TTC549 (cell line): ENCODE measurements at regions not wholly inside any gene's neighbourhood (a gene's known extent, or its start where the extent isn't known, plus 50 kb on each side); places are given as distances from the start of the nearest gene placed in this dataset.
"Not testable (repeated sequence)": the region's sequence is repeated elsewhere in the genome, so short reads cannot be mapped to it uniquely, and the experiment has no call there.

Source experiments
- FAIRE-seq: peaks from 2 replicates; lab custom pipeline; 2012; peaks lifted over from hg19 to GRCh38; lab: Jason Lieb, UNC

DNA sequence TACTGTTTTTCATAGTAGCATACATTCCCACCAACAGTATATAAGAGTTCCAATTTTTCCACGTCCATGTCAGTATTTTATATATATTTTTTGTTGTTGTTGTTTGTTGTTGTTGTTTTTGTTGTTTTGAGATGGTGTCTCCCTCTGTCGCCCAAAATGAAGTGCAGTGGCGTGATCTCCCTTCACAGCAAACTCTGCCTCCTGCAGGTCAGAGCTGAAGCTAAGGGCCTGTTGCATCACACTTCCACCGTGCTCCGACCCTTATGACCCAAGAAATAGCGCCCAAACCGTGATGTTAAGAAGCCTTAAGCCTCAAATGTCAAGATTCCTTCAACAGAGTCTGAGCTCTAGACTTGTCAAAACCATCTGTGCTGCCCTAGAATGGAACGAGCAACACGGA, 2032.3 kb downstream of the MRPL39 start:
- no peak for FAIRE-seq

DNA sequence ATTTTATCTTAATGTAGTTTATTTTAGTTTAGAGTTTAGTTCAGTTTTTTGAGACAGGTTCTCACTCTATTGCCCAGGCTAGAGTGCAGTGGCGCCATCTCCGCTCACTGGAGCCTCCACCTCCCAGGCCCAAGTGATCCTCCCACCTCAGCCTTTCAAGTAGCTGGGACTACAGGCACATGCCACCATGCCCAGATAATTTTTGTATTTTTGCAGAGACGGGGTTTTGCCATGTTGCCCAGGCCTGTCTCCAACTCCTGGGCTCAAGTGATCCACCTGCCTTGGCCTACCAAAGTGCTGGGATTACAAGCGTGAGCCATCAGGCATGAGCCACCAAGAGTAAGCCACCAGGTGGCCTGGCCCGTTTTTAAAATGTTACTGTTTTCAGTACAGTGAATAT, 2058.4 kb downstream of the MRPL39 start:
- not testable (repeated sequence) for FAIRE-seq

DNA sequence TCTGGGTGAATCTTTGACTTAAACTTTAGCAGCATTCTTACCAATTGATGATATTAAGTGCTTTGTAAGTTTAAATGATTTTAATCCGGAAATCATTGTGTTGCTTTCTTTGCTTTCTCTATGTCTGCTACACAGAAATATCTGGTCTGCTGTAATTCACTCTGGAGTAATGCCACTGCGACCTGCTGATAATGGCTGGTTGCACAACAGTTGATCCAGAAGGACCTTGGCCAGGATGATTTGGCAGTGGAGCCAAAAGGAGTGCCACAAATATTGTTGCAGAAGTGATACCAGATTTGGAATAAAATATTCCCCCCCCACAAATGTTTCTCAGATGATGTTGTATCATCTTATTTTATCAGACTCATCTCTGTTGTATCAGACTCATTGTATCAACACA, 2063.9 kb downstream of the MRPL39 start:
- FAIRE-seq, result no peak

DNA sequence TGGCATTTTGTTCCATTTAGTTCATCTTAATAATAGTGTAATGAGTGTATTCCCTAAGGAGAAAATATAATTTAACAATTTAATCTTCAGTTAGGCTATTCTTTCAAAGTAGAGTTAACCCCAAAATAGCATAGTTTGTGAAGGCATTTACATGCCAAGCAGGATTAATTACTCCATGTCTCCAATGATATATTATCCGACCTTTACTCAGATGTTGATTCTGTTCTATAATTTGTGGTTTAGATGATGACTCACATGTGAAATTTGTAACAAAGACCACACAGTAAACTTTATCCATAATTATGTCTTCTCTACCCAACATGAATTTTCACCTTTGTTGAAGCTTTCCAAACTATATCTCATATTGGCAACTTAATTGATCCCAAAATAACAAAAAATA, 2065.2 kb downstream of the MRPL39 start:
- FAIRE-seq, result no peak

DNA sequence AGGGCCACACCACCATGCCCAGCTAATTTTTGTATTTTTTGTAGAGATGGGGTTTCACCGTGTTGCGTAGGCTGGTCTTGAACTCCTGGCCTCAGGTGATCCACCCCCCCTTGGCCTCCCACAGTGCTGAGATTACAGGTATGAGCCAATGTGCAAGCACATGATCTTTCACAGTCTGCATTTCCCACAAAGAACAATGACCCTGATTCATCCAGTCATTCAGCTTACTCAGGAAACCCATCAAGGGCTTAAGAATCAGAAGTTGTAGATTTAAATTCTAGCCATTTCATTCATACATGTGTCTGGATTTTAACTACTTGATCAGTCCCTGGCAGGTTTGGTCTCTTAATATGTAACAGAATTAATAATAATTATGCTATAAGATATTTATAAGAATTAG, 2065.7 kb downstream of the MRPL39 start:
- FAIRE-seq, result no peak

DNA sequence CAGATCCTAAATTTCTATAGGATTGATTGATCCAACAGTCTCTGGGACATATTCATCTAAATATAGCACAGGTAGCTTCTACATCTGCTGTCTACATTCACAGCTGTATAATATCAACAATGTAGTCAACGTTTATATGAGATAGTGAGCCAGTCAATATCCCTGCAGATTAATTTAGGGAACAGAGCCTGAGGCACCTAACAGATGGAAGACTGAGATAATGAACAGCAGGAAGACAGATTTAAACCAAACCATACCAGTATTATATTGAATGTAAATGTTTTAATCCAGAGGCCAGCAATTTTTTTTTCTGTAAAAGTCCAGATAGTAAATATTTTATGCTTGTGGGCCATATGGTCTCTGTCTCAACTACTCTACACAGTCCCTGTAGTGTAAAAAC, 2072.4 kb downstream of the MRPL39 start:
- FAIRE-seq, result no peak

DNA sequence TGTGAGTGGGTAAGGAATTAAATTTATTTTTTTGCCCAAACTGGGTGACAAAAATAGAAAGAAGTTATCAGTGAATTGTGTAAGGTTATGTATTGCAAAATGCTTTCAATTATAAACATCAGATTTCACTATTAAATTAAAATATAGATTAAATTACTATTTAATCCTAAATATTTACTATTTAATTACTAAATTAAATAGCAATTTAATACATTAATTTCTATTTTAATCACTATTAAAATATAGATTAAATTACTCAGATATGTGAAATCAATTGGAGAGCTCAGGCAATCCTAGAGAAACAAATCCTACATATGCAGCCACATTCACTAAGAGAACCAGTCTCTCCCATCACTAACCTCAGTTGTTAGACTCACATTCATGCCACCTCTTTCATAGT, 2075.8 kb downstream of the MRPL39 start:
- FAIRE-seq, result no peak

DNA sequence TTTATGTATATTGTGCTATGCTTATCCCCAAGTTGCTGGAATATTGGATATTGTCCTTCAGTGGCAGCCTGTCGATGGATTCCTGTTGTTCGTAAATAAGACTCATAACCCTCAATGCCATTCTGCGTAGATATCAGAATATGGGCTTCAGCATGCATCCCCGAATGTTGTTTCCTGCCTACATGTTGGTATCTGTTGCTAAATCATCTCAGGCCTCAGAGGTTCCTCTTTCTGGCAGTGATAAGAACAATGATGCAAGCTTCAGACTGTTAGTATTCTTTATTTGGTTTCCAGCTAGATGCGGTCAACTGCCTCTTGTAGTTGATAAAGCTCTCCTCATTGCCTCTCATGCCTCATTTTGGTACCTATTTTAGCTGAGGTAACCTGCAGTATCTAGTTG, 2082.6 kb downstream of the MRPL39 start:
- no peak for FAIRE-seq

DNA sequence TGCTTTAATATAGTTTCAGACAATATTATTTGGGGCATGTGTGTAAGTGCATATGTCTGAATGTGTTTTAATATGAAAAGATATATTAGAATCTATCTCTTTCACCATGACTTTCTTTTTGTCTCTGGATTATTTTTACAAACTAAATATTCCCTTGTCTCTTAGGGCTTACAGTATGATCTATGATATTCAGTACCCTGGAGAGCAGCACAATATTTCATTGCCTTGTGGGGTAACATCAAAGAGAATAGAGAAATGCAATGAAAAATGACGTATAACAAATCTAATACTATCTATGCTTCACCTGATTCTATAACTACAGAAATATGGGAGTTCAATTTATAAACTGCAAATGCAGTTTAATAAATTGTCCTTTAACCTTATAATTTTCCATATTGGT, 2084.5 kb downstream of the MRPL39 start:
- FAIRE-seq, result no peak

DNA sequence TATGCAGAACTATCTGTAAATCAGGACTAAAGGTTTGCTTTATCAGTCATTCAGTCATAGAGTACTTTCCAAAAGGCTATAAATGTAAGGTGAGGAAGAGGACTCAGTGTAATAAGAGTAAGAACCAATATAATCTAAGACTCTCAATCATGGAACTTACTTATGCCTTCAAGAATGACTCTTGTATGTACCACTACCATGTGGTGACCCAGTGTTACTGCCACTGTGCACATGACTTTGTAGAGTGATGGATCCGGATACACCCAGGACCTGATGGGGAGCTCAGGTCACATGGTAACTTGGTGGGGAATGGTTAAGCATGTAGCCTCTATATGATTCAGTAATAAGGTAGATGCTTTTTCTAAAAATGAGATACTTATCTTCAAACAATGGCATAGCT, 2099.8 kb downstream of the MRPL39 start:
- FAIRE-seq, result no peak

DNA sequence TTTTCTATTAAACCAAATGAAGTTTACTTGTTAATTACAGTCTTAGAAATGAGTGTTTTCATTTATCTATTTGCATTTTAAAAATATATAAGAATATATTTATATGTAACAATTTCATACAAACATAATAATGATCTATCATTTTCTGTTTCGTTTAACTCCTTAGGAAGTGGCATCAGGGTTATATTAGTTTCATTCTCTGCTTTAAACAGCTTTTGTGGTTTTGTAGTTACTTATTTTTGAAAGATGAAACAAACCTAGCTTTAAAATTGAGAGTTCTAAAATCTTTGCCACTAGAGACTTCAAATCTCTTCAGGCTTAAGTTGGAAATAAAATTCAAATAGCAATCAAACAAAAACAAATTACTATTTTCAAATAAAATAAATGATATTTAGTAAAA, 2110.6 kb downstream of the MRPL39 start:
- no peak for FAIRE-seq

DNA sequence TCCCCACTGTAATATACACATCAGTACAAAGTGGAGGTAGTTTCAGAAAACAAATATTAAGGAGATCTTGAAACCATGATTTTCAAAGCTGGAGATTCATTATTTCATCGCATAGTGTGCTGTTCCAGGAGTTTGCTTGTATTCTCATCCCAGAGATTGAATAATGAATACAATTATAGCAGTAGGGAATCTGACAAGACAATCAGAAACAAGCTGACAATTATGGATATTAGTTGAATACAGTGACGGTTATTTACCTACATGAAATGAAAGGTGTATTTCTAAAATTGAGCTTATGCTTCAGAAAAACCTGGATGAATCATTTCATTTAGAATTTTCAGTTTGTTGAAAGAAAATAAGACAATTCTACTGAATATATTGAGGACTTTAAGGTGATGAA, 2119.0 kb downstream of the MRPL39 start:
- FAIRE-seq, result no peak

DNA sequence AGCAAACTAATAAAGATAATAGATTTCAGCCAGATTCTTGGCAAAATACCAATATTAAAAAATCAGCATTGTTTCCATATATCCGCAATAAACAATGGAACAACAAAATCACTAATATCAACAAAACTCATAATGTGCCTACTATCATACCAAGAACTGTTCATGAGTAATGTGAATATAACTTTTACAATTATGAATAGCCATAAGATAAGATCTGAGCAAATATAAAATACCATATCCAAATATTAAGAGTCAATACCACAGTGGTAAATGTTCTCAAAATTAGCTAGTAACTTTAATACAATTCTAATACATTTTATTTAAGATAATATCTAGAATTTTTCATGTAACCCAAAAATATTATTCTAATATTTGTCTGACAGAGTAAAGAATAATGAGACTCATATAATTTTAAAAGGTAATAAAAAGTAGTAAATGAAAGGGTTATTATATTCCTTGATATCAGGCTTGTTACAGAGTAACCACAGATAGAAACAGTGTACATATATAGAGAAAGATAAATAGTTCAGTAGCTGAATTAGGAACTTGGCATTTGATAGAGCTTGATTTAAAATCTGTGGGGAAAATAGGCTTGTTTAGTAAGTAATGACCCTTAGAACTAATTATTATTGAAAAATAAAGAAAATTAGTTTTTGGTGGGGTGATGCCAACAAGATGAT, 2126.6 kb downstream of the MRPL39 start:
- FAIRE-seq, result no peak

DNA sequence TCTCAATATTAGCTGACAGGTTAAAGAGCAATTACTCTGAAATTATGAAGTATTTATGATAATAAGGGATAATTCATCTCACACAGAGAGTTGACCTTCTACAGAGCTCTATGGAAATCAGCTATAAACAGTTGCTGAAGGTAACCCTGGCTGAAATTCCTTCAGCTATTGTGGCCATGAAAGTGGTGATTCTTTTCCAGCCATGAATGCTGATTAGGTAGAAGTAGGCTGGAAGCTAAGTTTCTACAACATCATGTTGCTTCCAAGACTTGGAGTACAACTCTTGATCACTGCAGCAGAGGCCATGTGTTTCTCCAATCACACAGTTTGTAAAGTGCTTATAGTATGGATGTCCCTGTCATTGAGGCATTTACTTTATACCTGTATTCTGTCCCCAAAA, 2128.9 kb downstream of the MRPL39 start:
- FAIRE-seq, result no peak

DNA sequence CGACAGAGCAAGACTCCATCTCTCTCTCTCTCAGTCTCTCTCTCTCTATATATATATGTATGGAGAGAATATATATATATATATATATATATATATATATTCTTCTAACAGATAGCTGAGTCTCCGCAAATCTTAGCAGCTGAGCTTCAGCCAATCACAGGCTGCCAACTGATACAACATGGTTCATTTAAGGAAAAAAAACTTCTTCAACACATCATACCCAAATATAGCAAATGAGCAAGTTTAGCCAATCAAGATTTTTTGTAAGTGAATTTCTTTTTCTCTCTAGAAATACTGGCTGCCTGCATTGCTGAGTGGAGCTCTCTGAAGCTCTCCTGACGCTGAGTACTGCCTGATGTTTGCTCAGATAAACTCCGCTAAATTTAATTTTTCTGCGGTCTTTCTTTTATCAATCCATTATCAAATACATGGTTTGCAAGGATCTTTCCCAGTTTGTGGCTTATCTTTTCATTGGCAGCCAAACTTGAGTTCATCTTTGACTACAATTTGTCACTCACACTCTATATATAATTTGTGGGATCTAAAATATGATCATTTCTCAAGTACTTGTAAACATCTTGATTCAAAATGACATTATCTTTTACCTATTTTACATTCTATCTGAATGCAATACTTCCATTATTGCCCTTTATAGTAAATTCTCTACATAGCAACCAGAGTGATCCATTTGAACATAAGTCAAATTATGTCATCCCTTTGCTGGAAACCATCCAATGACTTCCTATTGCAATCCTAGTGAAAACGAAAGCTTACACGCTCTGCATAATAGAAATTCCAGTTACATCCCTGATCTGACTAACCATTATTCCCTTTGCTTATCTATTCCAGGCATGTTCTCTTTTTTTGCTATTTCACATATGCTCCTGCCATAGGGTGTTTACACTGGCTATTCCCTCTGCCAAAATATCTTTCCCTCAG, 2131.7 kb downstream of the MRPL39 start:
- FAIRE-seq, result no peak

DNA sequence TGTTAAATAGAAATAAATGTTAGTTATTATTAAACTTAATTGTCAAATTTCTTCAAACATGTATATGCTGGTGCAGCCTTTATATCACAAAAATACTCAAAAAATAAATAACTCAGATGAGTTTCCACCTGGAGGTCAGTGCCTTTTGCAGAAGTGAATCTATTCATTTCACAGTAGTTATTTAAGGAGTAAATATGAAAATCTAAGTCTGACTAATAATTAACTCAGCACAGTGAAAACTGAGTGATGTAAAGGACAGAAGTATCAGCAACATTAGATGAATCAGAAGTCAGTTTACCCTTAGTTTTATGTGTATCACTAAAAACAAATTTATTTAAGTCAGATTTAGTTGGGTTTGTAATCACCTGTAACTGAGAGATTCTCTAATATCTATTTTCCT, 2135.4 kb downstream of the MRPL39 start:
- no peak for FAIRE-seq

DNA sequence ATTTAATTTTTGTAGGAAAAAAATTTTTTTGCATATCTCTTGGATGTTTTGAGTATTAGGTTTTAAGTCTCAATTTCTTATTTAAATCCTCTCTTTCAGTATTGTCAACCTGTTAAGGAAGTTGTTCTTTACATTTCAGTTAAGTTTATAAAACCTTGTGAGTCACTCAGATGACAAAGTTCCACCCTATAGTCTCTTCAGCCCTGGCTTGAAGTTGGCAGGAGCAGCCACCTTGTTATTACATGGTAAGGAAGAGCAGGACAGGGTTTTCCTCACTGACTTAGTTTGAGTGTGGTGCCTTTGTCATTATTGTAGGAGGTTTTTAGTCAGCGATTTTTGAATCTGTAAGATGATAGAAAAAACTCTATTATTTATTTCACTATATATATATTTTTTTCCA, 2143.9 kb downstream of the MRPL39 start:
- FAIRE-seq, result no peak

DNA sequence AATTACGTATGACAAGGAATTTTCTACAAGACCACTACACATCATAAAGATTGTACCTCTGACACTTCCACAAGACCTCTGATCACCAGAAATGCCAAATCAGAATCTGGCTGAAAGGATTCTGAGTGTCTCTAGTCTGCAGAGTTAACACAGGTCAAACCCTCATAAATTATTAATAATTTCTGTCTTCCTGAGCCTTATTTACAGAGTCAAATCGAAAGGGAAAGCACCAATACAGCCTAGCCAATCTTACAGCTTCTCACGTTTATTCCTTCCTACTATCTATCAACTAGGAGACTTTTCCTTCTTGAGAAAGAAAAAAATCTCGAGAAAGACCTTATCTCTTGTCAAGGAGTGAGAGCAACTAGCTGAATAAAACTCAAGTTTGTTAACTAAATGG, 2151.6 kb downstream of the MRPL39 start:
- no peak for FAIRE-seq

DNA sequence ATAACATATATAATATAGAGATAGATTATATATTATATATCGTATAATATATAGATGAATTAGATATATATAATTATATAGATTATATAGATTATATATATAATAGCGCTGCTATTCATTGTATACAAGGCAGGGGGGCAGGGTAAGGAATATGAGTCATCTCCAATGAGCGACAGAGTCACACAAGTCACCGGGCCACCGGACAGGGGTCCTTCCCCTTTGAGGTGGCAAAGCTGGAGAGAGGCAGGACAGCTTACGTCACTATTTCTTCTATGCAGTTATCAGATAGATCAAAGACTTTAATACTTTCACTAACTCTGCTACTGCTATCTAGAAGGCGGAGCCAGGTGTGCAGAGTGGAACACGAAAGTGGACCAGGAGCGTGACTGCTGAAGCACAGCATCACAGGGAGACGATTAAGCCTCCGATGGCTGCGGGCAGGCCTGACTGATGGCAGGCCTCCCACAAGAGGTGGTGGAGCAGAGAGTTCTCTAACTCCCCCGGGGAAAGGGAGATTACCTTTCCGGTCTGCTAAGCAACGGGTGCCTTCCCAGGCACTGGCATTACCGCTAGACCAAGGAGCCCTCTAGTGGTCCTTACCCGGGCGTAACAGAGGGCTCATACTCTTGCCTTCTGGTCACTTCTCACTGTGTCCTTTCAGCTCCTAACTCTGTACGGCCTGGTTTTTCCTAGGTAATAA, 2154.7 kb downstream of the MRPL39 start:
- FAIRE-seq, result no peak

DNA sequence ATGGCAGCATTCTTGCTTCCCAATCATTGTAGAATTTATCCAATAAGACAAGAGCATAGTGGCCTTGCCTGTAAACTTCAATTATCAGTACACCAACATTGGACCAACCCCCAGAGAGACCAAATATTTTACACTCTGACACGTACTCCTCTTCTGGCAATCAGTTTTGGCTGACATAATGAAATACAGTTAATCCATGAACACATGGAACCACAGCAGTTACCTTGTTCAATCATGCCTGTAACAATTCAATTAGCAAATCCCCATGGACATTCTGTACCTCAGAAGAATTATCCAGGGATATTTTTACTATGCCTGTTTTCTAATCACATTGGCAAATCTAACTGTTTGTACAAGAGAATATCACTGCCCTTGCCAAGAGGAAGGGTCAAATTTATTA, 2162.0 kb downstream of the MRPL39 start:
- no peak for FAIRE-seq

DNA sequence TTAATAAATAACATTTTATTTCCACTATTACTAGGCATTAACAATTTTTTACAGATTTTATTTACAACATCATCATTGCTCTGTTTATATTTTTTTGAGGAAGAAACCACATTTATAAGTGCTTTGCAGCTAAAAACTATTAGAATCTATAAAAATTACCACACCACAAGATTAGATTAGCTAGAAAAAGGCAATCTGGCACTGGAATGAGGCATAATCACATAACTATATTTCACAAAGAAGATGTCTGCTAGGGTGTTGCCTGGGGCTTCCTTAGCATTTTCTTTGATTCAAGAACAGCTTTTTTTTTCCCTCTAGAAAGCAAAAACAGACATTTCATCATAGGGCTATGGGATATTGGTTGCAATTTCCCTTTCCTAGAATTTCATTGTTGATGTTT, 2169.2 kb downstream of the MRPL39 start:
- no peak for FAIRE-seq

DNA sequence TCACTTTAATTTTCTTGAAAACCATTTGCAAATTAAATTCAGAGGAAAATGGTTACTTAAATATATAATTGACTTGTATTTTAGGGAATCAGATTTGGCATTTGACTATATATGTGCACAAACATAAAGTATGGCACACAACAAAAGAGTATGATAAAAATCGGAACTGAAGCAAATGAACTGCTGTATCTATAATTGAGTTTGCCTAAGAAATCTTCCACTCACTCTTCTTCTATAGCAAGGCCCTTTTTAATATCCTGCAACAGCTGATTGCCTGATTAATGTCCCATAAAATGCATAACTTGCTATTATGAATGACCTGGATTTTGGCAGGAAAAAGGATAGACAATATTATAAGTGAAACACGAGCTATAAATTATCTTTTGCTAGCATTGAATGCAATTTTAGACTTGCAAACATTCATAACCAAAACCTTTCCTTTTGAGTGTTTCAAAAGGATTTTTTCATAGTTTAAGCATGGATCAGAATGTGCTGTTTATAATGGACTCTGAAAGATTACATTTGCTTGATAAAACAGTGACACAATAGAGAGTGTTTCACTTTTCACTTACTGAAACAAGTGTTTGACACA, 2204.3 kb downstream of the MRPL39 start:
- no peak for FAIRE-seq

DNA sequence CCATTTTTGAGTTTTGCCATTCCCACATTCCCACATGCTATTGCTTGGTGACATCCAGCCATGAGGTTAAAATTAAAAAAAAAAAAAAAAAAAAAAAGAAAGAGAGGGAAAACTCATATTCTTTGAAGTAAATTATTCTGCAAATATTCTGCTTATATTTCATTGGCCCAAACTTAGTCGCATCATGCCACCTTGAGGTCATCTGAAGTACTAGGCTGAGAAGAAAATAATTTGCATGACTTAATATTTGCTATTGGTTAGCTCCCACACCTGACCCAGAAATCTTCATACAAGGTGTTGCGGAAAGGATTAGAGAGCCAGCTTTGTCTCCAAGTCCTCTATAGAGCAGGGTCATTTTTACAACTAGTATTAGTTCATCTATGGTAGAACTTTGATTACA, 2206.0 kb downstream of the MRPL39 start:
- FAIRE-seq, result no peak
